ENCODE measurements at regions not wholly inside any gene's neighbourhood (a gene's known extent, or its start where the extent isn't known, plus 50 kb on each side); places are given as distances from the start of the nearest gene placed in this dataset.

DNA sequence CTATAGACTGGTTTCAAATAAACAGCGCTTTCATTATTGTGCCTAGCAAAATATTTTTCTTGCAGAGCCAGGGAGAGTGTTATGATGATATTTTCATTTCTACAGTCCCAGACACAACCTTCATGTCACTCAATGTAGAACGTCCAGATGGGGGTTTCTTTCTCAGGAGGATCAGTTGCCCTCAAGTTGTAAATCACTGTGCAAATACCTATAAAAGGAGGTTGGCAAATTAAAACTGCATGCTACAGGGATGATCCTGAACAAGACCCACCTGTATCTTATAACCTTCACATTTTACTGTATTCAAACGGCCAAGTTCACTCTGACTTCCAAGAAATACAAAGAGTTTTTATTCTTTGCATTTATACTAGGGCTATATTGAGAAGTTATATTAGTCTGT is 486.0 kb downstream of the EDEM1 start:
- Histone ChIP-seq H3K4me1 (replicated peaks; ENCODE audit: insufficient read depth) (no peaks in the 10 kb centered on the region), H3K4me3 (no peak overlapping the region), H2AFZ (no peak overlapping the region), H3K27me3 (ENCODE audit: insufficient read depth, low read depth) (no peaks in the 10 kb centered on the region), H3K4me2 (no peak overlapping the region), H4K20me1 (ENCODE audit: insufficient read depth) (no peaks in the 10 kb centered on the region), H3K79me2 (ENCODE audit: low read depth) (no peaks in the 10 kb centered on the region), H3K9me3 (ENCODE audit: insufficient read depth, low read depth) (0 out of 2 replicates have a peak, but pooled peaks cover 4% of the 10 kb centered on the region), H3K36me3 (ENCODE audit: low read depth) (no peaks in the 10 kb centered on the region), H3K27ac (no peak overlapping the region), H3F3A (ENCODE audit: insufficient read depth, low read depth) (no peaks in the 10 kb centered on the region), H3K9me2 (ENCODE audit: insufficient read depth) (no peaks in the 10 kb centered on the region)
- CTCF ChIA-PET, result no interaction called here
- intact Hi-C loops (cut with micrococcal nuclease; ENCODE audit: unreplicated experiment), result no loop called here
- TF ChIP-seq EZH2 (IDR thresholded peaks at IDR 0.05; ENCODE audit: low read depth) (no peak), CTCF (conservative IDR thresholded peaks at IDR 0.05) (no peak)
- POLR2A ChIA-PET (ENCODE audit: unreplicated experiment), result no interaction called here
- BruUV-seq (replicated peaks), result no TSS peak
- no peak for DNase-seq

- H3K27ac ChIP-seq, result no peak overlapping the region
- no peaks in the 10 kb centered on the region for H3K9me2 ChIP-seq (ENCODE audit: insufficient read depth)
- no peak for TF ChIP-seq EZH2 (IDR thresholded peaks at IDR 0.05; ENCODE audit: low read depth)
- TF ChIP-seq CTCF (conservative IDR thresholded peaks at IDR 0.05), result no peak
- H3K27me3 ChIP-seq (ENCODE audit: insufficient read depth, low read depth), result no peaks in the 10 kb centered on the region
- no TSS peak for BruUV-seq (replicated peaks)
- no peaks in the 10 kb centered on the region for H3K36me3 ChIP-seq (ENCODE audit: low read depth)
- POLR2A ChIA-PET (ENCODE audit: unreplicated experiment), result no interaction called here
- H3K4me3 ChIP-seq, result no peak overlapping the region
- 0 out of 2 replicates have a peak overlapping the region, but pooled peaks have one; percentile 12 for H2AFZ ChIP-seq
- H3F3A ChIP-seq (ENCODE audit: insufficient read depth, low read depth), result no peaks in the 10 kb centered on the region
- no peaks in the 10 kb centered on the region for H4K20me1 ChIP-seq (ENCODE audit: insufficient read depth)
- intact Hi-C loops (cut with micrococcal nuclease; ENCODE audit: unreplicated experiment), result no loop called here
- no peaks in the 10 kb centered on the region for H3K9me3 ChIP-seq (ENCODE audit: insufficient read depth, low read depth)
- DNase-seq, result no peak
- CTCF ChIA-PET, result no interaction called here
- no peaks in the 10 kb centered on the region for H3K79me2 ChIP-seq (ENCODE audit: low read depth)
- no peak overlapping the region for H3K4me2 ChIP-seq
- H3K4me1 ChIP-seq (replicated peaks; ENCODE audit: insufficient read depth), result no peaks in the 10 kb centered on the region
These were observed 487.8 kb downstream of the EDEM1 start for GRCh38 chr3:5675319-5675718.

- no peaks in the 10 kb centered on the region for H3K79me2 ChIP-seq (ENCODE audit: low read depth)
- H3K36me3 ChIP-seq (ENCODE audit: low read depth), result no peaks in the 10 kb centered on the region
- DNase-seq, result no peak
- H2AFZ ChIP-seq, result no peak overlapping the region
- H3K4me1 ChIP-seq (replicated peaks; ENCODE audit: insufficient read depth), result no peaks in the 10 kb centered on the region
- H3K9me2 ChIP-seq (ENCODE audit: insufficient read depth), result no peaks in the 10 kb centered on the region
- no peak overlapping the region for H3K27ac ChIP-seq
- H4K20me1 ChIP-seq (ENCODE audit: insufficient read depth), result no peaks in the 10 kb centered on the region
- CTCF ChIA-PET, result no interaction called here
- BruUV-seq (replicated peaks), result no TSS peak
- intact Hi-C loops (cut with micrococcal nuclease; ENCODE audit: unreplicated experiment), result no loop called here
- no peaks in the 10 kb centered on the region for H3K9me3 ChIP-seq (ENCODE audit: insufficient read depth, low read depth)
- no peak overlapping the region for H3K4me2 ChIP-seq
- TF ChIP-seq EZH2 (IDR thresholded peaks at IDR 0.05; ENCODE audit: low read depth), result no peak
- no peak for TF ChIP-seq CTCF (conservative IDR thresholded peaks at IDR 0.05)
- H3K27me3 ChIP-seq (ENCODE audit: insufficient read depth, low read depth), result no peaks in the 10 kb centered on the region
- POLR2A ChIA-PET (ENCODE audit: unreplicated experiment), result no interaction called here
- H3F3A ChIP-seq (ENCODE audit: insufficient read depth, low read depth), result no peaks in the 10 kb centered on the region
- H3K4me3 ChIP-seq, result no peak overlapping the region
These were observed 490.0 kb downstream of the EDEM1 start for GRCh38 chr3:5677555-5677954.
